SW 1271 (cell line): ENCODE measurements at regions not wholly inside any gene's neighbourhood (a gene's known extent, or its start where the extent isn't known, plus 50 kb on each side); places are given as distances from the start of the nearest gene placed in this dataset.

Experiments used
- DNase-seq, 2 experiments: peaks; one replicate each; lab custom pipeline; 2025; lab: John Stamatoyannopoulos, UW

DNA sequence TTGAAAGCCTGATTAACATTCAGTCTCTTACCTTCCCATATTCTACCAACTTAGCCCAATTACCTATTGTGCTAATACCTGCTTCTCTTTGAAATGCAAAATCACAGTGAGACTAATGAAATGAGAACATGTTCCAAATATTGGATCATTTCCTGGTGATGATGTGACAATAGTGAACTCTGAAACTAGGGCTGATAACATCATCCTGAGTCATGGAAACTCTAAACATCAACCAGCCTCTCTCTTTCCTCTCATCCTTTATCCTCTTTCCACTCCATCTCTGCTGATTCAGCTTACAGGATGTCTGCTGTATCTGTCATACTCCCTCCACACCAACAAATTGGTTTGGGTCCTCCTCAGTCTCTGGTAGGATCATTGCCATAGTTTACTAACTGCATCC lies 98.8 kb upstream of the NCKAP5 start:
- peak; percentile 15 to 19 for DNase-seq

- DNase-seq, result no peak
Observed at GRCh38 chr2:133667968-133668367, 99.7 kb upstream of the NCKAP5 start.

GRCh38 chr2:133668547-133668946 lies 100.3 kb upstream of the NCKAP5 start:
- no peak for DNase-seq

- no peak for DNase-seq
Observed at GRCh38 chr2:133673305-133673905, 105.1 kb upstream of the NCKAP5 start.

- DNase-seq, result no peak
Observed at GRCh38 chr2:133674066-133674432, 105.8 kb upstream of the NCKAP5 start.

GRCh38 chr2:133674433-133675331 lies 106.4 kb upstream of the NCKAP5 start:
- DNase-seq, result no peak

GRCh38 chr2:133676392-133677130 lies 108.3 kb upstream of the NCKAP5 start:
- no peak for DNase-seq

DNA sequence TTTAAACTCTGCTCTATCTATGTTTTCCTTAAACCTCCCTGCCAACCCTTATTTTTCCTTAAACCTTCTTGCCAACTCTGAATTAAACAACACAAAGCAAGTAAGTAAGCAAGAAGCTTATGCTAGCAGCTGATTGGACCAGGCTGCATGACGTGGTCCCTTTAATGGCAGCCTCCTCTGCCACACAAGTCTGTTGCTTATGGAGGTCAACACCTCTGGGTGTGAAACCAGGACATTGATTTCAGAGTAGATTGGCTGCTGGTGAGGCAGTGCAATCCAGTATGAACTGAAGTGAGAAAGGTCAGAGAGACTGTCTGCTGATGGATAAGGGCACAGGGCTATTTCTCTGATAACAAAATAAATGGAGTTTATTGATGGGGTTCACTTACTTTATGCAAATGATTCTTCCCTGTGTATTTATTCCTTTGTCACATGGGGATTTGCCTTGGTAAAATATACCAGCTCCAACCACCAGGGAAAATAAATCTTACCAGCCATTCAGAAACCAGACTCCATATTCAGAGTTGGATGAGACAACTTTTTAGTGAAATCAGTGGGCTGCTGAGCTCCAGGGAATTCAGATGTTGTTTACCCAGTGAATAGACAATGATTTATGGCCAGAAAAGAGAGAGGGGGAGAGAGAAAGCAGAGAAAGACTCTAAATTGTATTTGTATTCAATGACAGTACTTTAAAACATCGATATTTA lies 112.2 kb upstream of the NCKAP5 start:
- no peak for DNase-seq

DNA sequence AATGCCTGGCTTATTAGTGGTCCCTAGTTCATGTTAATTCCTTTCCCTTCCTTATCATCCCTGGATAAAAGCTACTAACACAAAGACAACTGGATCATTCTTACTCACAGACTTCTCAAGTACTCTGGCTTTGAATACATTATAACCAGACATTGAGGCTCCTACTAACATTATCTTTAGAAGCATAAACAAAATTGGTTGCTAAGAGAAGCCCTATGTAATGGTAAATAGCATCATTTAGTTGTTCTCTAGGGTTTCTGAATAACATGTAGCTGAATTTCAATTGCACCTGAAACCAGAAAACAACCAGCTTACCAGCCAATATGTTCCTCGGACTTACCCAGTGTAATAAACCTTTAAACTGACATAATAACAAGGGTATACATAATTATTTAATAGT lies 114.1 kb upstream of the NCKAP5 start:
- no peak for DNase-seq

DNA sequence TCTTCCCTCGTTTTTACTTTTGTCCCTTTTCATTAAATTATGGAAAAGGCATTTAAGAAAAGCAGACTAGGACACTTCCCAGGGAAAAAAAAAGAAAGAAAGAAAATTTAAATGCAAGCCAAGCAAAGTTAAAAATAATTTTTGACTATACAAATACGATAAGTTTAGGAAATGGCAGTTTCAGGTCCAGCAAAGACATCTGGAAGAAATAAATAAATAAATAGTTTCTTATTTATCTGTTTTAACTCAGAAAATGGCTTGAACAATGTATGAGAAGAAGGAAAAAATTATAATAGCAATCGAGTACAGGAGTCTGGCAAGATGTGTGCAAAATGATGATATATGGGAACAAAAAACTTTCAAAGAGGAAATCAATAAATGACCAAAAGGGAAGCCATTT lies 114.6 kb upstream of the NCKAP5 start:
- no peak for DNase-seq

- no peak for DNase-seq
Observed at GRCh38 chr2:133685636-133686215, 117.5 kb upstream of the NCKAP5 start.

DNA sequence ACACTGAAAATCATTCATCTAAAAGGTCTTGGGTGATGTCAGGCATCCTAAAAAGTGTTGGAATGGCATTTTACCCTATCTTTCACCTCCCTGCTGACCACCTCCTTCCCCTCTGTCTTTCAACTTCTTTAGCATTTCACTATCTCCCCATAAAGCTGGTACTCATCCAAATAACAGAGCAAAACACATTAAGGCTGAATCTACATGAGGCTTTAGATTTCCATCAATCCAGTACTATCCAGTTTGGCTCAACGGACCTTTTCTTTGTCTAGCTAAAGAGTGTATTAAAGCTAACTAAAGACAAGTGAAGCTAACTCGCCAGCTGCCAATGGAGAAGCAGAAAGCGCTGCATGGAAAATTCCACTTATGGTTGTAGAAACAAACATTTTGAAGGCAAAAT lies 122.5 kb upstream of the NCKAP5 start:
- DNase-seq, result no peak

DNA sequence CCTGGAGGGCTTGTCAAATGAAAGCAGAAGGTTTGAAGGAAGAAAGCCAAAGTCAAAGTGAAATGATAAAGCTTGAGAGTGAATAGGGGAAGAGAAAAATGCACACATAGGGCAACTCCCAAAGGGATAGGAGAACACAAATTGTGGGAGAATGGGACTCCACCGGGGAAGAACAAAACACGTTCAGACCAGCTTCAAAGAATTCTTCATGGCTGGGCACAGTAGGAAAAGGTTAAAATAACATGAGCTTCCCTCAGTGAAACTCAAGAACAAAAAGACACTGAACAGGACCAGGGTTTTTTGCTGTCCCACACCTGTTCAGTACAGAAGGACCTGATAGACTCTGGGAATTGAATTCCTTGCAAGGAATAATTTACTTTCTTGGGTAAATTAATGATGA lies 123.1 kb upstream of the NCKAP5 start:
- no peak for DNase-seq

GRCh38 chr2:133705287-133705686 lies 137.0 kb upstream of the NCKAP5 start:
- no peak for DNase-seq

DNA sequence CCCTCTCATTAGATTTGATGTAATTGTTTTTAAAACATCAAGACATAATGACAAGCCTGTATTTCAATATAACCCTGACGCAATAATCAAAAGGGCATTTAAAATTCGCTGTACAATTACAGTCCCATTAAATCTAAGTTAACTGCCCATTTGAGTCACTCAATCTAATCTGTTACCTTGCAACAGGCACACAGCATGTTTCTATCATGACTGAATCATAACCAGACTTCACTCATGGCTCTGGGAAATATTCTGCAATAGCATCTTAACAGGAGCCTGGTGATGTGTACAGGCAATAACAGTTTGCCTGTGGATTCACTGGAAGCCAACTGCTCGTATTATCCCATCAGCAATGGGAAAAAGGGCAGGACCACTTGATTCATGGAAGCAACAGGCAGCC lies 142.3 kb upstream of the NCKAP5 start:
- no peak for DNase-seq

DNA sequence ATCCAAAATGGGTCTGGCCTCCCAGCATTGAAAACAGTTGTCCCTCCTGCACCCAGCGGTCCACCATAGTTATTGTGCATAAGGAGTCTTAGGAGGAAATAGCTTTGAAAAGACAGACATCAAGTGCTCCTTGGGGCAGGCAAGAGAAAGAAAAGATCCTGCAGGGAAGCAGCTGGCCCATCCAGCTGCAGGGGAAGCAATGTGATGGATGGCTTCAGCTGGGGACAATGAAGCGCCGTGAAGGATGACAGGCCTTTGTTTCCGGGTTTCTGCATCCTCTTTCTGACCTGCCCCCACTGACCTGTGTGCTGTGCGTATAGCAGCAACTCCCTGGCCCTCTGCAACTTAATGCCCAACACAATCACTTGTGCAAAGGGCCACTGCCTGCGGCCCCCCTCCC lies 142.9 kb upstream of the NCKAP5 start:
- no peak for DNase-seq

GRCh38 chr2:133711806-133712205 lies 143.5 kb upstream of the NCKAP5 start:
- DNase-seq, result no peak

DNA sequence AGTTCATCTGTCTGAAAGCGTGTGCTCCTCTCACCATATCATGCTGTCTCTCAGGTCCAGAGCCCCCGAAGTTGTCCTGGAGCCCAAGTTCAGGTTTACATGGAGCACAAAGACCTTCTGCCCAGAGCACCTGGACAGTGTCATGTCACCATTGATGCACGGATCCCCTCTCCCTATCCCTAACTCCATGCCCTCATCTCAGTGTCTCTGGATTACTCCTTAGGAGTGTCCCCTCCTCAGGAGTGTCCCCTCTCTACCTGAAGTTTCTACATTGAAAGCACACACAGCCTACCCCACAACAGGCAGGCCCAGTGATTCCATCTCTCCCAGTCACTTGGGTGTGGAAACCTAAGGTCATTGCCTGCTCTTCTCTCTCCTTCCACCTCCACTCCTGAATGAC lies 144.1 kb upstream of the NCKAP5 start:
- DNase-seq, result no peak

- no peak for DNase-seq
Observed at GRCh38 chr2:133713049-133713580, 144.9 kb upstream of the NCKAP5 start.

DNA sequence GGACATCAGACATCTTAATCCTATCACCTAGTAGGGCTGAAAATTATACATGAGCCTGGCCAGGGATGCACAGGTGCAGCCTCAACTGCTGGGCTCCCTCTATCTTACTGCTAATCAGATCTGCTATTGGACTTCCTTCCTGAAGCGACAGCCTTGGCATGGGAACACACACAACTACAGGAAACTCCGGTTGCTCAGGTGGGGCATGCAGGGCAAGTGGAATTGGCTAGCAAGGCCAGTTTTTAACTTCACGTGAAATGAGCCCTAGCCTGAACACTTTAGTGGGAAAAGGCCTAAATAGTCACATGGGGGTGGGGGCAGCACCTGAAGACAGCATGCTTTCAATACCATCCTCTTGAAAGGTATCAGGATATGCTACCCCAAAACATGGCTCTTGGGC lies 147.9 kb upstream of the NCKAP5 start:
- DNase-seq, result no peak

DNA sequence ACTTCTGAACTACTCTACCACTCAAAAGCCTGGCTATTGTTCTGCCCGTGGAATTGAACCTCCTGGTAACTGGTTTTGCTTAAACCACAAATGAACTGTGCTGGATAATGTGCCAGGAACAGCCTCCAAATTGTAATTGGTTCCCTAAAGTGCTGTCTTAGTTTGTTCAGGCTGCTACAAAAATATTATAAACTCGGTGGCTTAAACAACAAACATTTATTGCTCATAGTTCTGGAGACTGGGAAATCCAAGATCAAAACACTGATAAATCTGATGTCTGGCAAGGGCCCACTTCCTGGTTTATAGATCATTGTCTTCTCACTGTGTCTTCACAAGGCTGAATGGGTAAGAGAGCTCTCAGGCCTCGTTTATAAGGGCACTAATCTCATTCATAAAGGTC lies 149.2 kb upstream of the NCKAP5 start:
- DNase-seq, result no peak

DNA sequence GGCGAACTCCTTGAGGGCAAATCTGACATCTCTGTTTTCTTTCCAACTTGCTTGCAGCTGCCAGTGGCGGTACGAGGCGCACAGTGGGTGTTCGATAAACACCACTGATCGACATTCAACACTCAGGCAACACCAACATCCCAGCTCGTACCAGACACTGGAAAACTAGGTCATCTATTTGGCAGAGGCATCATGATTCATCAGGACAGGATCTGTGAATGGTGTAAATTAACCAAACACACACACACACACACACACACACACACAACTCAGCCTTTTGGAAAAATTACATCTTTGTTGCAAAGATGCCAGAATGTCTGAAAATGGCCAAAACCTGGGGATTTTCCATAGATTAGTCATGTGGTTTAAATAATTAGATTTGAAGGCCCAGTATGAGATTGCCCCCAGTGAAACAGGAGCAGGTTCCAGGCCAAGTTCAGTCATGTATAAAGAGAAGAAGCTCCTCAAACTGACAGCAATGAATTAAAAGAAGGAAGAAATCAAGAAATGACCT lies 150.5 kb upstream of the NCKAP5 start:
- DNase-seq, result no peak
